Ascending aorta (tissue), 2 donors: ENCODE measurements at regions not wholly inside any gene's neighbourhood (a gene's known extent, or its start where the extent isn't known, plus 50 kb on each side); places are given as distances from the start of the nearest gene placed in this dataset.

Experiments
- DNase-seq, 2 donors: peaks; one replicate each; pipeline ENCODE4 v3.0.0-alpha.2; 2019; ENCODE audit warnings: low spot score in 2 of 2
- H3K27ac ChIP-seq, 2 donors: fragments of 200-600 bp; sonication (generic); one replicate each; pipeline ENCODE4 v1.5.1; 2016 to 2017; ENCODE audit warnings: mild to moderate bottlenecking in 1 of 2
- H3K27me3 ChIP-seq: fragments of 200-600 bp; sonication (generic); one replicate; pipeline ENCODE4 v1.5.1; 2017
- H3K36me3 ChIP-seq, 2 donors: fragments of 200-600 bp; sonication (generic); one replicate each; pipeline ENCODE4 v1.5.1; 2016
- H3K4me1 ChIP-seq, 2 donors: fragments of 200-600 bp; sonication (generic); one replicate each; pipeline ENCODE4 v1.5.1; 2016 to 2017; ENCODE audit warnings: mild to moderate bottlenecking in 1 of 2
- H3K4me3 ChIP-seq, 2 donors: fragments of 200-600 bp; sonication (generic); one replicate each; pipeline ENCODE4 v1.5.1; 2016 to 2017; ENCODE audit warnings: mild to moderate bottlenecking in 1 of 2
- H3K9me3 ChIP-seq, 2 donors: fragments of 200-600 bp; sonication (generic); one replicate each; pipeline ENCODE4 v1.5.1; 2016
- intact Hi-C: fragments of 100-400 bp; cut with DNase I; formaldehyde crosslinking; loops from one replicate; pipeline ENCODE4 v1.15.1; 2023
- TF ChIP-seq, protein P1 (sequence below), 3 experiments: fragments of 200-600 bp in 2 of 3; fragments of 450-650 bp in 1 of 3; sonication (generic) in 2 of 3; IDR thresholded peaks; one replicate each; pipeline ENCODE4 v1.5.1; 2016 to 2019; ENCODE audit warnings: antibody characterized with exemption in 3 of 3, mild to moderate bottlenecking in 1 of 3, moderate library complexity in 1 of 3

GRCh38 chr3:182375916-182376315 lies 417.4 kb upstream of the ATP11B start:
- intact Hi-C loops: no loop called here
- Histone ChIP-seq H3K36me3 (no peaks in the 10 kb centered on the region), H3K4me3 (no peak overlapping the region), H3K4me1 (no peaks in the 10 kb centered on the region), H3K27me3 (no peaks in the 10 kb centered on the region), H3K27ac (no peak overlapping the region), H3K9me3 (no peaks in the 10 kb centered on the region)
- TF ChIP-seq, protein P1, sequence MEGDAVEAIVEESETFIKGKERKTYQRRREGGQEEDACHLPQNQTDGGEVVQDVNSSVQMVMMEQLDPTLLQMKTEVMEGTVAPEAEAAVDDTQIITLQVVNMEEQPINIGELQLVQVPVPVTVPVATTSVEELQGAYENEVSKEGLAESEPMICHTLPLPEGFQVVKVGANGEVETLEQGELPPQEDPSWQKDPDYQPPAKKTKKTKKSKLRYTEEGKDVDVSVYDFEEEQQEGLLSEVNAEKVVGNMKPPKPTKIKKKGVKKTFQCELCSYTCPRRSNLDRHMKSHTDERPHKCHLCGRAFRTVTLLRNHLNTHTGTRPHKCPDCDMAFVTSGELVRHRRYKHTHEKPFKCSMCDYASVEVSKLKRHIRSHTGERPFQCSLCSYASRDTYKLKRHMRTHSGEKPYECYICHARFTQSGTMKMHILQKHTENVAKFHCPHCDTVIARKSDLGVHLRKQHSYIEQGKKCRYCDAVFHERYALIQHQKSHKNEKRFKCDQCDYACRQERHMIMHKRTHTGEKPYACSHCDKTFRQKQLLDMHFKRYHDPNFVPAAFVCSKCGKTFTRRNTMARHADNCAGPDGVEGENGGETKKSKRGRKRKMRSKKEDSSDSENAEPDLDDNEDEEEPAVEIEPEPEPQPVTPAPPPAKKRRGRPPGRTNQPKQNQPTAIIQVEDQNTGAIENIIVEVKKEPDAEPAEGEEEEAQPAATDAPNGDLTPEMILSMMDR (IDR thresholded peaks at IDR 0.05): no peak
- DNase-seq: no peak

GRCh38 chr3:182382112-182382857 lies 411.0 kb upstream of the ATP11B start:
- H3K4me1 ChIP-seq: no peaks in the 10 kb centered on the region
- H3K36me3 ChIP-seq: no peaks in the 10 kb centered on the region
- no peaks in the 10 kb centered on the region for H3K9me3 ChIP-seq
- H3K27ac ChIP-seq: no peak overlapping the region
- intact Hi-C loops: no loop called here
- DNase-seq: no peak
- TF ChIP-seq, protein P1 (IDR thresholded peaks at IDR 0.05): no peak
- H3K27me3 ChIP-seq: no peaks in the 10 kb centered on the region
- H3K4me3 ChIP-seq: no peak overlapping the region

GRCh38 chr3:182384221-182384620 lies 409.1 kb upstream of the ATP11B start:
- H3K4me3 ChIP-seq: no peak overlapping the region
- H3K9me3 ChIP-seq: no peaks in the 10 kb centered on the region
- no peak overlapping the region for H3K27ac ChIP-seq
- H3K27me3 ChIP-seq: no peaks in the 10 kb centered on the region
- DNase-seq: no peak
- intact Hi-C loops: no loop called here
- H3K4me1 ChIP-seq: no peaks in the 10 kb centered on the region
- H3K36me3 ChIP-seq: no peaks in the 10 kb centered on the region
- TF ChIP-seq, protein P1 (IDR thresholded peaks at IDR 0.05): no peak

DNA sequence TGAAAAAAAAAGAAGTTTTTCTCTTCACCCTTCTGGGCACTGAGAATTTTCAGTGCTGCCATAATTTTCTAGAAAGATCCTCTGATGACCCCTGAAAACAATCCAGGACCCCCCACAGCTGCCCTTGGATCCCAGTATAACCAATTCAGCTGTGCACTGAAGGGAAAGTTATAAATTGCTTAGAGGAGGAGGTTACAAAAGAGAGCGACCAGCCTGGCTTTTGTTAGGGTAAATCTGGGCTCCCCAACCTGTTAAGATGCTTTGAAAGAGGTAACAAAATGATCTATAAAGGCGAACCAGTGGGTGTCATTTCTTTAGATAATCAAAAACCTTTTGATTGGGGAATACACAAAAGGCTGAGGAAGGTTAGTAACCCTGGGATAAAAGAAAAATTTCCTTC lies 407.9 kb upstream of the ATP11B start:
- intact Hi-C loops: no loop called here
- TF ChIP-seq, protein P1 (IDR thresholded peaks at IDR 0.05): no peak
- DNase-seq: no peak
- no peak overlapping the region for H3K4me3 ChIP-seq
- no peaks in the 10 kb centered on the region for H3K9me3 ChIP-seq
- H3K4me1 ChIP-seq: no peaks in the 10 kb centered on the region
- no peaks in the 10 kb centered on the region for H3K27me3 ChIP-seq
- no peaks in the 10 kb centered on the region for H3K36me3 ChIP-seq
- no peak overlapping the region for H3K27ac ChIP-seq

GRCh38 chr3:182388506-182388905 lies 404.8 kb upstream of the ATP11B start:
- intact Hi-C loops: no loop called here
- no peak for DNase-seq
- TF ChIP-seq, protein P1 (IDR thresholded peaks at IDR 0.05): no peak
- H3K4me3 ChIP-seq: no peak overlapping the region
- H3K27me3 ChIP-seq: no peaks in the 10 kb centered on the region
- H3K4me1 ChIP-seq: no peaks in the 10 kb centered on the region
- H3K27ac ChIP-seq: no peak overlapping the region
- H3K9me3 ChIP-seq: no peaks in the 10 kb centered on the region
- H3K36me3 ChIP-seq: no peaks in the 10 kb centered on the region
